Activated naive CD8-positive, alpha-beta T cell treated with anti-CD3 and anti-CD28 coated beads, Interleukin-2, amount 50 U/mL, for 24 hours (primary cell): ENCODE measurements at regions not wholly inside any gene's neighbourhood (a gene's known extent, or its start where the extent isn't known, plus 50 kb on each side); places are given as distances from the start of the nearest gene placed in this dataset.

Experiments used
- ATAC-seq: fragments of 150-1000 bp; cut with Tn5 transposase; one replicate; pipeline ENCODE4 v1.10.0; 2021
- DNase-seq: peaks from one replicate; pipeline ENCODE4 v3.0.0; 2021
- H3K27ac Mint-ChIP-seq: one replicate; pipeline ENCODE4 v1.8.0; 2021; ENCODE audit warnings: mild to moderate bottlenecking, mixed read lengths
- H3K27me3 Mint-ChIP-seq: one replicate; pipeline ENCODE4 v1.8.0; 2021; ENCODE audit warnings: mixed read lengths
- H3K36me3 Mint-ChIP-seq: one replicate; pipeline ENCODE4 v1.8.0; 2021; ENCODE audit warnings: low read depth, mixed read lengths
- H3K4me1 Mint-ChIP-seq: one replicate; pipeline ENCODE4 v1.8.0; 2021; ENCODE audit warnings: mixed read lengths
- H3K4me3 Mint-ChIP-seq: one replicate; pipeline ENCODE4 v1.8.0; 2021; ENCODE audit warnings: mild to moderate bottlenecking, moderate library complexity, mixed read lengths
- H3K9me3 Mint-ChIP-seq: one replicate; pipeline ENCODE4 v1.8.0; 2021; ENCODE audit warnings: mixed read lengths

DNA sequence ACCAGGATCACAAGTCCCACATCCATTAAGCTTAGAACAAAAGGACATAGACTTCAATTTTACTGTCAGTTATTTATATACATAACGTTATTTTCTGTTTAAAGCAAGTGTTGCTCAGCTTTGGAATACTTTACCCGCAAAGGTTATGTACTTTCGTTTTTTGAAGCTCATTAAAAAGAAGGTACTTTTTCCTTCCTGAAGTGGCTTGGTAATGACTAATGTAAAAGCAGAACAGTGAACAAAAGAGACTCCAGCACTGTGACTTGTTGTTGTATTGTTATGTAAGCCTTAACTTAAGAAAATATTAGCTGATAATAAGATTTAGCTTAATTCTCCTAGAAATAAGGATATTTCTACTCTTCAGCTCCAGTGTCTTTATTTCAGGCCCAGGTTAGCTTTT lies 97.3 kb upstream of the SLCO6A1 start:
- Mint-ChIP-seq H3K36me3 (no peaks in the 10 kb centered on the region), H3K4me1 (peaks cover 27% of the 10 kb centered on the region), H3K27ac (no peak overlapping the region), H3K27me3 (no peaks in the 10 kb centered on the region), H3K9me3 (peaks cover 6% of the 10 kb centered on the region), H3K4me3 (no peak overlapping the region)
- DNase-seq = no peak
- ATAC-seq = peak; percentile 31

DNA sequence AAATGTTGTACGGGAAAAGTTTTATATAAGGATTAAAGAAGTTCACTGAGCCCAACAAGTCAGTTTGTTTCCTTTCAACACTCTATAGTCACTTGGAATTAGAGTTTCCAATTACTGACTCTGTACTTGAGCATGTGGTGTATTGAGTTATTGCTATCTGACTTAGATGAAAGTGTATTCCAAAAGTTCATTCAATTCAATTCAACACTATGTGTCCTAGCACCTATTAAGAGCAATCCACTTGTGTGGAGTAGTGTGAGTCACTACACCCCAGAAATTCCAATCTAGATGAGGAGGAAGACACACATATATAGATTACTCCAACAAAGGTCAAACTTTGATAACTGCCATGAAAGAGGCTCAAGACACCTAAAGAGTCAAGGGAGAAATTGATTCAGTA lies 98.2 kb upstream of the SLCO6A1 start:
- Mint-ChIP-seq H3K9me3 (peaks cover 6% of the 10 kb centered on the region), H3K36me3 (no peaks in the 10 kb centered on the region), H3K4me3 (no peak overlapping the region), H3K27me3 (no peaks in the 10 kb centered on the region), H3K27ac (no peak overlapping the region), H3K4me1 (peaks cover 18% of the 10 kb centered on the region)
- peak; percentile 43 for ATAC-seq
- no peak for DNase-seq

DNA sequence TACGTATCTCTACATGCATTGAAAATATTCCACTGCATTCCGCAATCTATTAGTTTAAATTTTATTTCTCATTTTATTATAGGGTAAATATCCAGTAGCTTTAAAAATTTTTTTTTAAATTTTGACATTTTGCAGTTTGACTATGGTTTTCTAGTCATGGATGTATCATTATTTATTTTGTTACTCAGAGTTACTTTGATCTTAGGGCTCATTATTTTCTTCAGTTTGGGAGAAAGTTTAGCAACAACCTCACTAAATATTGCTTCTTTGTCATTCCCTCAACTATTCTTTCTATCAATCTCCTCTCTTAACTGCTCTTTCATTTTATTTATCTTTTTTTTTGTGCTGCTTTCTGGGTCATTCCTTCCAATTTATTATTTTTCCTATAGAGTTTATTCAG lies 100.5 kb upstream of the SLCO6A1 start:
- H3K4me1 Mint-ChIP-seq = peaks cover 18% of the 10 kb centered on the region
- H3K27me3 Mint-ChIP-seq = no peaks in the 10 kb centered on the region
- DNase-seq (no peak), ATAC-seq (no peak)
- H3K27ac Mint-ChIP-seq = no peak overlapping the region
- no peaks in the 10 kb centered on the region for H3K36me3 Mint-ChIP-seq
- H3K4me3 Mint-ChIP-seq = no peak overlapping the region
- peaks cover under 1% of the 10 kb centered on the region for H3K9me3 Mint-ChIP-seq

DNA sequence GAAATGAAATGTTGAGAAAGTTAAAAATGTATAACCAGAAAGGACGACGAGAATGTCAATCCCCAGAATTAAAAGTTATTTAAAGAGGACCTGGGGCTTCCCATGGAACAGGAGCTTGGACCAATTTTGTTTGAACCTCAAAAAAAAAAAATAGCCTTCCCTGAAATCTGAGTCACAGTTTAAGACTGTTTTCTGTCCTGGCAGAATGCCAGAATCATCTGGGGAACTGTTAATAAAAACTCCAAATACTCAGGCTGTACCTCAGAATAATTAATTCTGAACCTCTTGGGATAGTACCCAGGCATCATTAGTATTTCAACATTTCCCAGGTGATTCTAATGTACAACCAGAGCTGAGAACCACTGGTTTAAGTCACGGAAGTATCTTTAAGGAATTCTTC lies 102.2 kb upstream of the SLCO6A1 start:
- DNase-seq (no peak), ATAC-seq (no peak)
- Mint-ChIP-seq H3K27me3 (no peaks in the 10 kb centered on the region), H3K27ac (no peak overlapping the region), H3K9me3 (no peaks in the 10 kb centered on the region), H3K4me3 (no peak overlapping the region), H3K36me3 (no peaks in the 10 kb centered on the region), H3K4me1 (peaks cover 11% of the 10 kb centered on the region)

DNA sequence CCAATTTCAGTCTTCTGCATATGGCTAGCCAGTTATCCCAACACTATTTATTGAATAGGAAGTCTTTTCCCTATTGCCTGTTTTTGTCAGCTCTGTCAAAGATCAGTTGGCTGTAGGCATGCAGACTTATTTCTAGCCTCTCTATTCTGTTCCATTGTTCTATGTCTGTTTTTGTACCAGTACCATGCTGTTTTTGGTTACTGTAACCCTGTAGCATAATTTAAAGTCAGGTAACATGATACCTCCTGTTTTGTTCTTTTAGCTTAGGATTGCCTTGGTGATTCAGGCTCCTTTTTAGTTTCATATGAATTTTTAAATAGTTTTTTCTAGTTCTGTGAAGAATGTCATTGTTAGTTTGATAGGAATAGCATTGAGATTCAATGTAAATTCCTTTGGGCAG lies 104.9 kb upstream of the SLCO6A1 start:
- no peak for ATAC-seq

DNA sequence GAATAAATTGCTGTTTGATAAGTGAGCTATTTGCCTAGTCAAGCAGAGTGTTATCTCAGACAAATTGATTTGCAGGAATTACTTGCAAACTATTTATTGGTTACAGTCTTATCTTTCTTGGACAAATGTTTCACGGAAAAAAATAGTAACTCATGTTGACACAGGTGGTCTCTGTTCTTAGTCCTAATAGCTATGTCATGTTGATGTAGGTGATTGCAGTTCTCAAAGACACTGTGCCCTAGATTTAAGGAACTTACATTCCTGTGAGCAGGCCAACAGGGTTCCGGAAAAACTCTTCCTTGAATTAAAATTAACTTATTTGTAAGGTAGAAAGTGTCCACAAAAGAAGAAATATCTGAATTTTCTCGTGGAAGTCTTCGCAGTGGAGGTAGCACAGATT lies 109.6 kb upstream of the SLCO6A1 start:
- ATAC-seq = no peak
- no peaks in the 10 kb centered on the region for H3K27me3 Mint-ChIP-seq
- H3K36me3 Mint-ChIP-seq = no peaks in the 10 kb centered on the region
- H3K9me3 Mint-ChIP-seq = no peaks in the 10 kb centered on the region
- no peaks in the 10 kb centered on the region for H3K4me1 Mint-ChIP-seq
- no peak for DNase-seq
- no peak overlapping the region for H3K4me3 Mint-ChIP-seq
- H3K27ac Mint-ChIP-seq = no peak overlapping the region

More for the DNA sequence above, 104.9 kb upstream of the SLCO6A1 start:
- DNase-seq = no peak
- H3K4me1 Mint-ChIP-seq = no peaks in the 10 kb centered on the region
- H3K4me3 Mint-ChIP-seq = no peak overlapping the region
- H3K27ac Mint-ChIP-seq = no peak overlapping the region
- H3K9me3 Mint-ChIP-seq = no peaks in the 10 kb centered on the region
- no peaks in the 10 kb centered on the region for H3K27me3 Mint-ChIP-seq
- H3K36me3 Mint-ChIP-seq = no peaks in the 10 kb centered on the region

DNA sequence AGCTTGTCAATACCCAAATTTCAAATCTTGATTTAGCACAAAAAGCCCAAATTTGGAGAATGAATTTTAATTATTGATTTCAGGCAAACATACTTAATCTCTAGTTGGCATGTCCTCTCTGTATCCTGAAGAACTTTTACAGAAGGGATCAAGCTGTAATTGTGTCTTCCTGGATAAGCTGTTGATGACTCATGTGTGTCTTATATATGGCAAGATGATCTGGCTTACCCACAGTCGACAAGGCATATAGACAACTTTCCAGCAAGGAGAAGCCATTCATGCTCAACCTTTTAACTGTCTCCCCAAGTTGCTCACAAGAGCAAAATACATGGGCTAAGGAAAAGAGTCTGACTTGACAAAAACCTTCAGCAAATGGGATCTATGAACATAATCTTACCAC lies 112.5 kb upstream of the SLCO6A1 start:
- Mint-ChIP-seq H3K4me1 (no peaks in the 10 kb centered on the region), H3K27ac (no peak overlapping the region), H3K4me3 (no peak overlapping the region), H3K27me3 (peaks cover 9% of the 10 kb centered on the region), H3K36me3 (no peaks in the 10 kb centered on the region), H3K9me3 (no peaks in the 10 kb centered on the region)
- DNase-seq (no peak), ATAC-seq (no peak)

DNA sequence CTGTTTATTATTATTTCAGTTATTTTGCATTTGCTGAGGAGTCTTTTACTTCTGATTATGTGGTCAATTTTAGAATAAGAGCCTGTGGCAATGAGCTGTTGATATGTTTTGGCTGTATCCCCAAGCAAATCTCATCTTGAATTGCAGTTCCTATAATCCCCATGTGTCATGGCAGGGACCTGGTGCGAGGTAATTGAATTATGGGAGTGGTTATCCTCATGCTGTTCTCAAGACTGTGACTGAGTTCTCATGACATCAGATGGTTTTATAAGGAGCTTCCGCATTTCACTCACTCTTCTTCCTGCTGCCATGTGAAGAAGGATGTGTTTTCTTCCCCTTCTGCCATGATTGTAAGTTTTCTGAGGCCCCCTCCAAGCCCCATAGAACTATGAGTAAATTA lies 114.9 kb upstream of the SLCO6A1 start:
- no peak for ATAC-seq
- no peaks in the 10 kb centered on the region for H3K4me1 Mint-ChIP-seq
- DNase-seq = no peak
- no peak overlapping the region for H3K4me3 Mint-ChIP-seq
- H3K9me3 Mint-ChIP-seq = no peaks in the 10 kb centered on the region
- peaks cover 9% of the 10 kb centered on the region for H3K27me3 Mint-ChIP-seq
- H3K27ac Mint-ChIP-seq = no peak overlapping the region
- H3K36me3 Mint-ChIP-seq = no peaks in the 10 kb centered on the region

DNA sequence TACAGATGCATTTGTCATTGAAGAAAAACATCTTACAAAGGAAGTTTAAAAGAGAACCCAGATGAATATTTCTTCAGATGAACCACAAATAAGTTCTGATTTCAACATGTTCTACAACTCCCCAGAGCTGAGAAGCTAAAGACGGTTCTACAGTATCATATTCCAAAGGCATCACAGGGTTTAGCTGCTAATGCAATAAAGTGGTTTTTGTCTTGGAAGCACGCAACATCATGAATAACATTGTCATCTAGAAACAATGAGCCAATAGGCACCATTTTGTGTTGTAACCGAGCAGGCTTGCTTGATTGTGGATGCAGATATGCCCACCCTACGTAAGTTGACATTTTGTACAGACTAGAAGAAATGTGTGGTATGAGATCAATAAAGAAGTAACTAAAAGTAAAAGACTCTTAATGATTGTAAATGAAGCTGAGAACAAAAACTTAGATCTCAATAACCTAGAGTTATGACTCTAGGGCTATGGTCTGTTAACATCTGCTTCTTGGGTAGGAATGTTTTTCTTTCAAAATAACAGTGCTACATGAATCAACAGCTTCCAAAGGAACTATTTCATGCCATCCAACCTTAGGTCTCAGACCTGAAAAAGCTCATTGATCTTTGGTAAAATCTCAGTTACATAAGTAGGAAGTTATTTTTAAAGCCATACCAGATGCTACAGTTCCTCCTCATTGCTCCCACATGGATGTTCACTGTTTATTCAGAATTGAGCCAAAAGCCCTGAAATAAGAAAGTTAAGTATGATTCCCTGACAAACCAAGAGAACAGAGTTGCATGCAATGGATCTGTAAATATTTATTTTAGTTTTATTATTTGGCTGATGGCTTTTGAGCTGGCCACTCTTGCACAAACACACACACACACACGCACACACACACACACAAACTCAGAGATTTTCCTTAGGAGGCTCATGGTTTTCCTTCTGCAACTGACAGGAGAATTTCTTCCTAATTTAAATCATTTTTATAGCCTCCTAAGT lies 118.7 kb upstream of the SLCO6A1 start:
- DNase-seq = no peak
- no peaks in the 10 kb centered on the region for H3K9me3 Mint-ChIP-seq
- H3K4me1 Mint-ChIP-seq = no peaks in the 10 kb centered on the region

DNA sequence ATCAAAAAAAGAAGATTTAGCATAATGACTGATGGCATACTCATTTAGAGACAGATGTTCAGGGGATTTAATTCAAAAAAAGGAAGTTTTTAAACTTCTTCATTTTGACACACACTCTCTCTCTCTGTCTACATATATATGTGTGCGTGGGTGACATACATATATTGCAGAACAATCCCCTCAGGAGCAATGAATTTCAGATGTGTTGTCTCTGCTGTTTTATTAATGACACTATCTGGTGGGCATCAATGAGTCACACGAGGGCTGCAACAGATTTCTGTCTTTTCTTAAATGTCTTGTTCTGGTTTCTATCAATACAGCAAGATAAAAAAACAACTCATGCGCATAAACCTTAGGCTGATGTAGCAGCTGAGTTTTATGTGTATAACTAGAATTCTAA lies 123.5 kb upstream of the SLCO6A1 start:
- Mint-ChIP-seq H3K27me3 (peaks cover 2% of the 10 kb centered on the region), H3K4me3 (no peak overlapping the region), H3K4me1 (no peaks in the 10 kb centered on the region), H3K36me3 (no peaks in the 10 kb centered on the region), H3K27ac (no peak overlapping the region), H3K9me3 (no peaks in the 10 kb centered on the region)
- DNase-seq (no peak), ATAC-seq (no peak)

More for the DNA sequence above, 118.7 kb upstream of the SLCO6A1 start:
- Mint-ChIP-seq H3K27ac (no peak overlapping the region), H3K27me3 (peaks cover 9% of the 10 kb centered on the region), H3K36me3 (no peaks in the 10 kb centered on the region), H3K4me3 (no peak overlapping the region)
- ATAC-seq = no peak

DNA sequence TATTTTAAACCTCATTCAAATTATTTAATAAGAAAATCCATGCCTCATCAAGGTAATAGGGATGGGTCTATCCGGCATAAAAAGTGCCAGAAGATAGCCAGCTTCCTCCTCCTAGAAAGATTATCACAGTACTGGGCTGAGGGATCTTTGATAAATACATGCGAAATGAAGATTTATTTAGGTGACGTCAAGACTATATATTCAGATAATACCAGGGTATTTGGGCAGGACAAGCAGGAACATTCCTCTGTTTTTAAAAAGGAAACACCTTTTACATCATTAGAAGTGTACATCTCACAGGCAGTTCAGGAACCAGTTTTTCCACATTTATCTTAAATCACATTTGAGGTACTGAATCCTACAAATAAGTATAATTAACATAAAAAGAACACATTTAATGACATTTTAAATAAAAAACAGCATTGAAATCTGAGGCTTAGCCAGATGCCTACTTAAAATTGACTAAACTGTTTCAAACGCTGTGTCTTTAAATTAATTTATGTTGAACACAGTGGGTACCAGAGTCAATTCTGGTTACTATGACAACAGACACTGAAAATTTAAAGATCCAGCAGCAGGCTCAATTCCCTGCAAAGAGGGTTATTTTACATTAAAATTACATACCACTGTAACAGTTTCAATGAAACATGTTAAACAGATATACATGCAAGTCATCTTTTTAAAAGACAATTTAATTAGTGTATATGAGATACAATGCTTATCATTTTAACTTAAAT lies 124.7 kb upstream of the SLCO6A1 start:
- ATAC-seq (no peak), DNase-seq (no peak)
- Mint-ChIP-seq H3K27me3 (peaks cover 2% of the 10 kb centered on the region), H3K9me3 (no peaks in the 10 kb centered on the region), H3K27ac (no peak overlapping the region), H3K4me1 (no peaks in the 10 kb centered on the region), H3K36me3 (no peaks in the 10 kb centered on the region), H3K4me3 (no peak overlapping the region)

DNA sequence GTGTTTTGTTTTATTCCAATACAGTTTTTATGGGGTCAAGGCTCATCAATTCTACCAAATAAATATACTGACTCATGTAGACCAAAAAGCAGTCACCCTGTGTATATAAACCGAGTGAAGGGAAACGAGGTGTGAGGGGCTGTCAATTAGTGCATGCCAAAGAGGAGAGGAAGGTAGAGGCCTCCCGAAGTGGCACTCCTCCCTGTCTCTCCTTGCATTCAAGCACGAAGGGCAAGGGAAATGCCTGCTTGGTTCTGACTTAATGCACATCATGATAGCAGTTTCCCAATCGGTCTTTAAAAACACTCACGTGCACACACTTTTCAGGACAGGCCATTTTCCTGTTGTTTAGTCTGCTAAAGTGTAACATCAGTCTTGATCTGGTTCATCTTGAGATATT lies 125.6 kb upstream of the SLCO6A1 start:
- ATAC-seq = no peak
- no peaks in the 10 kb centered on the region for H3K9me3 Mint-ChIP-seq
- peaks cover 2% of the 10 kb centered on the region for H3K27me3 Mint-ChIP-seq
- H3K4me1 Mint-ChIP-seq = no peaks in the 10 kb centered on the region
- H3K4me3 Mint-ChIP-seq = no peak overlapping the region
- DNase-seq = no peak
- no peak overlapping the region for H3K27ac Mint-ChIP-seq
- no peaks in the 10 kb centered on the region for H3K36me3 Mint-ChIP-seq

DNA sequence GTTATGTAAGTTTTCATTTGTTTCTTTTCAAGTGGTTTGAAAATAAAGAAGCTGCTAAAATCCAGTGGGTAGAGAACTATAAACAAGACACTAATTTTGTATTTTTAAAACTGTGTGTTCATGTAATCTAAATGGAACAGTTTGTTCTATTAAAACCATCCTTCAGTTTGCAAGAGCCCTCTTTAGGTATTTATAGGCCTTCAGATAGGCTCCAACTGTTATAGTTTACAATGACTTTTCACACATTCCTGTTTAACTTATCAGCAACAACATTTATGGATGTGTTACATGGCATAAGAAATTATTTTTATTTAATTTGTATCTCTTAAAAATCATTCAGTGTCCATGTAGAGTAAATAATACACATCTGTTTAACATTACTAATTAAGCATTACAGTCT lies 126.7 kb upstream of the SLCO6A1 start:
- ATAC-seq (no peak), DNase-seq (no peak)
- Mint-ChIP-seq H3K36me3 (no peaks in the 10 kb centered on the region), H3K9me3 (no peaks in the 10 kb centered on the region), H3K27ac (no peak overlapping the region), H3K4me3 (no peak overlapping the region), H3K4me1 (no peaks in the 10 kb centered on the region), H3K27me3 (peaks cover 4% of the 10 kb centered on the region)

DNA sequence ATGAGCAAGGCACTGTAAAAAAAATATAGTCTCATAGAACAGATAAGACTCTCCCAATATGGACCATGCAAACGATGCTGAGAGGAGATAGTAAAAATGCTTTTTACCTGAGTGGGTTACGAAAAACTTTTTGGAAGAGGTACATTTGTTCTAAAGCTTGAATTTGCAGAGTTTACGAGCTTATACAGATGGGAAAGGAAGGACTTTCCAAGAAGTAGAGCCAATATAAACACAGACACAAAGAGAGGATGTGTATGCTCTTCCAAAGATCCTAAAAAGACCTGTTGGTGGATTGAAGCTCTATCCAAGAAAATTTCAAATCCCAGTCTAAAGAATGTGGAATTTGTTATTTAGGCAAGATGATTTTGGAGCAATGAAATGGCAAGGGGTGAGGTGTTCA lies 127.1 kb upstream of the SLCO6A1 start:
- no peaks in the 10 kb centered on the region for H3K9me3 Mint-ChIP-seq
- H3K4me1 Mint-ChIP-seq = no peaks in the 10 kb centered on the region
- H3K36me3 Mint-ChIP-seq = no peaks in the 10 kb centered on the region
- no peak overlapping the region for H3K27ac Mint-ChIP-seq
- ATAC-seq = no peak
- H3K27me3 Mint-ChIP-seq = peaks cover 4% of the 10 kb centered on the region
- H3K4me3 Mint-ChIP-seq = no peak overlapping the region
- DNase-seq = no peak

DNA sequence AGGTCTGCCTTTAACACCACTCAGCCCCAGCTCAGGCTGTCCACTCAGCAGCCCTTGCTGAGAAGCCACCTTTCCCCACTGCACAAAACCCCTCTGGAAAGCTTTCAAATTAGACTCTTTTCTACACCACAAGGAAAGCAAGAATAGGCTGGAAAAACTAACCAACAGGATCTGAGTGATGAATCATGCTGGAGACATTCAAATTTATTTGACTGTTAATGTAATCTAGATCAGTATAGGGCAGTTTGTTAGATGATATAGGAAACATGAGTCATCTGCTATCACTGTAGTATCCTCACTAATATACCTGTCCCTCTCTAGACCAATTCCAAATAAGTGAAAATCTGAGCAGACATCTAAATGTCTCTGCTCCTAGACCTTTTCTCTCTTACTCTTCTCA lies 127.8 kb upstream of the PAM start:
- no peak for ATAC-seq
- Mint-ChIP-seq H3K36me3 (no peaks in the 10 kb centered on the region), H3K9me3 (no peaks in the 10 kb centered on the region), H3K27ac (no peak overlapping the region), H3K4me1 (no peaks in the 10 kb centered on the region), H3K27me3 (peaks cover 4% of the 10 kb centered on the region), H3K4me3 (no peak overlapping the region)
- no peak for DNase-seq
